Hepatocyte (in vitro differentiated cells): ENCODE measurements at regions not wholly inside any gene's neighbourhood (a gene's known extent, or its start where the extent isn't known, plus 50 kb on each side); places are given as distances from the start of the nearest gene placed in this dataset.

Experiments used
- DNase-seq: peaks from one replicate; pipeline ENCODE4 v3.0.0-alpha.2; 2016; ENCODE audit warnings: low spot score
- H2AFZ ChIP-seq: fragments of 200-600 bp; sonication (generic); 2 replicates; pipeline ENCODE4 v1.6.0; 2016; ENCODE audit warnings: antibody characterized with exemption, mild to moderate bottlenecking
- H3K27ac ChIP-seq: fragments of 200-600 bp; sonication (generic); 2 replicates; pipeline ENCODE4 v1.5.1; 2016; ENCODE audit warnings: mild to moderate bottlenecking
- H3K27me3 ChIP-seq: fragments of 200-600 bp; sonication (generic); 2 replicates; pipeline ENCODE4 v1.6.1; 2016
- H3K36me3 ChIP-seq: fragments of 200-600 bp; sonication (generic); replicated peaks from 2 replicates; pipeline ENCODE4 v1.5.1; 2016; ENCODE audit warnings: low read depth; ENCODE audit not compliant: insufficient read depth
- H3K4me1 ChIP-seq: fragments of 200-600 bp; sonication (generic); 2 replicates; pipeline ENCODE4 v1.5.1; 2016; ENCODE audit warnings: mild to moderate bottlenecking, moderate library complexity; ENCODE audit not compliant: insufficient read depth
- H3K4me2 ChIP-seq: fragments of 200-600 bp; sonication (generic); 2 replicates; pipeline ENCODE4 v1.6.0; 2016
- H3K4me3 ChIP-seq: fragments of 200-600 bp; sonication (generic); 2 replicates; pipeline ENCODE4 v1.5.1; 2016; ENCODE audit warnings: mild to moderate bottlenecking
- H3K79me2 ChIP-seq: fragments of 200-600 bp; sonication (generic); 2 replicates; pipeline ENCODE4 v1.6.0; 2017; ENCODE audit warnings: mild to moderate bottlenecking
- H3K9me2 ChIP-seq: fragments of 200-600 bp; sonication (generic); replicated peaks from 2 replicates; pipeline ENCODE4 v1.6.0; 2017; ENCODE audit warnings: mild to moderate bottlenecking; ENCODE audit not compliant: insufficient read depth
- H3K9me3 ChIP-seq: fragments of 200-600 bp; sonication (generic); 2 replicates; pipeline ENCODE4 v1.5.1; 2016; ENCODE audit warnings: low read depth, mild to moderate bottlenecking
- H4K20me1 ChIP-seq: fragments of 200-600 bp; sonication (generic); 2 replicates; pipeline ENCODE4 v1.6.0; 2016; ENCODE audit warnings: mild to moderate bottlenecking; ENCODE audit not compliant: insufficient read depth, poor library complexity, severe bottlenecking
- EZH2 ChIP-seq: fragments of 200-600 bp; sonication (generic); IDR thresholded peaks from 2 replicates; pipeline ENCODE4 v1.6.1; 2016; ENCODE audit warnings: antibody characterized with exemption, mild to moderate bottlenecking, borderline replicate concordance
- EZH2phosphoT487 ChIP-seq: fragments of 200-600 bp; sonication (generic); IDR thresholded peaks from one replicate; pipeline ENCODE4 v1.6.1; 2018; ENCODE audit warnings: antibody characterized with exemption, mild to moderate bottlenecking, low read depth, moderate library complexity; ENCODE audit not compliant: unreplicated experiment, severe bottlenecking
- WGBS: methylation state at CpG from one replicate; pipeline ENCODE4 v1.1.6; 2016; ENCODE audit warnings: low lambda C conversion rate; ENCODE audit errors: missing lambda C conversion rate; 5-methylcytosine and 5-hydroxymethylcytosine counted together
- TF ChIP-seq, protein P1 (sequence below): fragments of 200-600 bp; sonication (generic); IDR thresholded peaks from 2 replicates; pipeline ENCODE4 v1.5.1; 2016; ENCODE audit warnings: antibody characterized with exemption, mild to moderate bottlenecking; ENCODE audit not compliant: poor library complexity

DNA sequence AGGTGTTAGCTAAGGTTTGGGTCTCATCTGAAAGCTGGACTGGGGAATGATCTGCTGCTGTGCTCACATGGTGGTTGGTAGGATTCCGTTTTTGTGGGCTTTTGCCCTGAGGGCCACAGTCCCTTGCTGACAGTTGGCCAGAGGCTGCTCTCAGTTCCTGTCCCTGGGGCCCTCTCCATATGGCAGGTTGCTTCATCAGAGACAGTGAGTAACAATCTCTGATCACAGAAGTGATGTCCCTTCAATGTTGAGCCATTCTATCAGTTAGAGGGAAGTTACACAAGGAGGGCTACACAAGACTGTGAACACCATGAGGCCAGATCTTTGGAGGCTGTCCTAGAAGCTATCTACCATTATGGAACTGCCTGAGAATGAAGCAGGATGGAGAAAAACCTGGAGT is 137.2 kb downstream of the AACS start:
- H3K36me3 ChIP-seq = no peaks in the 10 kb centered on the region
- H3K9me2 ChIP-seq = no peaks in the 10 kb centered on the region
- no peak for DNase-seq
- H3K79me2 ChIP-seq = no peaks in the 10 kb centered on the region
- H3K27ac ChIP-seq = no peak overlapping the region
- H3K9me3 ChIP-seq = no peaks in the 10 kb centered on the region
- no peaks in the 10 kb centered on the region for H4K20me1 ChIP-seq
- no peak overlapping the region for H3K4me3 ChIP-seq
- 64% methylated on average over 1 of the region's 1 CpG for WGBS
- TF ChIP-seq, protein P1, sequence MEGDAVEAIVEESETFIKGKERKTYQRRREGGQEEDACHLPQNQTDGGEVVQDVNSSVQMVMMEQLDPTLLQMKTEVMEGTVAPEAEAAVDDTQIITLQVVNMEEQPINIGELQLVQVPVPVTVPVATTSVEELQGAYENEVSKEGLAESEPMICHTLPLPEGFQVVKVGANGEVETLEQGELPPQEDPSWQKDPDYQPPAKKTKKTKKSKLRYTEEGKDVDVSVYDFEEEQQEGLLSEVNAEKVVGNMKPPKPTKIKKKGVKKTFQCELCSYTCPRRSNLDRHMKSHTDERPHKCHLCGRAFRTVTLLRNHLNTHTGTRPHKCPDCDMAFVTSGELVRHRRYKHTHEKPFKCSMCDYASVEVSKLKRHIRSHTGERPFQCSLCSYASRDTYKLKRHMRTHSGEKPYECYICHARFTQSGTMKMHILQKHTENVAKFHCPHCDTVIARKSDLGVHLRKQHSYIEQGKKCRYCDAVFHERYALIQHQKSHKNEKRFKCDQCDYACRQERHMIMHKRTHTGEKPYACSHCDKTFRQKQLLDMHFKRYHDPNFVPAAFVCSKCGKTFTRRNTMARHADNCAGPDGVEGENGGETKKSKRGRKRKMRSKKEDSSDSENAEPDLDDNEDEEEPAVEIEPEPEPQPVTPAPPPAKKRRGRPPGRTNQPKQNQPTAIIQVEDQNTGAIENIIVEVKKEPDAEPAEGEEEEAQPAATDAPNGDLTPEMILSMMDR = no peak
- no peak for TF ChIP-seq EZH2phosphoT487
- no peak for TF ChIP-seq EZH2
- H3K27me3 ChIP-seq = peaks cover 18% of the 10 kb centered on the region
- no peak overlapping the region for H3K4me2 ChIP-seq
- H3K4me1 ChIP-seq = no peaks in the 10 kb centered on the region
- no peak overlapping the region for H2AFZ ChIP-seq

DNA sequence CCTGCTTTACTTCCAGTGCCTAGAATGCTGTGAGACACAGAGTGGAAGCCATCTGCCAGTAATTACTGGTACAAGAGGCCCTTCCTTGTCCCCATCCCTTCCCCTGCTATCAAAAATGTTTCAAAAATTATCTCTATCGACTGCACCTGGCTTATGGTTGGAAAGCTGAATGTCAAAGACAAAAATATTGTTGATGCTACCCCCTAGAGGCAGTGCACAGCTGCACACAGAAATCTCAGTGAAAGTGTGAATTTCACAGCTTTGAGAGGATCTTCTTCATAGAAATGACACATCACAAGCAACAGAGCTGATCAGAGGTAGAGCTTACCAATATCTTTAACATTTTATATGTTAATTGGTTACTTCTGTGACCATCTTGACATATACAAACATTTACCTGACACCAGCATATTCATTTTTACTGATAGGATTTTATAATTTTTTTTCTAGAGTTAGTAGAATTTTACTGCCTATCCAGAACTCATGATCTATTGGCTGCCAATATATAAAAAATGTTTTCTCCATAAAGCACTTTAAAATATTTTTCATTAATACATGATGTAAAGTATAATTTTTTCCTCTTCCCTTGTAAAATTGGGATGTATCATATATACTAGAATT is 138.0 kb downstream of the AACS start:
- Histone ChIP-seq H3K4me2 (no peak overlapping the region), H3K27ac (no peak overlapping the region), H3K79me2 (no peaks in the 10 kb centered on the region), H3K4me1 (no peaks in the 10 kb centered on the region), H3K27me3 (peaks cover 15% of the 10 kb centered on the region), H3K9me3 (no peaks in the 10 kb centered on the region), H2AFZ (no peak overlapping the region), H3K36me3 (no peaks in the 10 kb centered on the region), H3K4me3 (no peak overlapping the region), H4K20me1 (no peaks in the 10 kb centered on the region), H3K9me2 (no peaks in the 10 kb centered on the region)
- DNase-seq = no peak
- WGBS = 56% methylated on average over 1 of the region's 1 CpG
- TF ChIP-seq, protein P1 = peak; percentile 48
- TF ChIP-seq EZH2phosphoT487 (no peak), EZH2 (no peak)

DNA sequence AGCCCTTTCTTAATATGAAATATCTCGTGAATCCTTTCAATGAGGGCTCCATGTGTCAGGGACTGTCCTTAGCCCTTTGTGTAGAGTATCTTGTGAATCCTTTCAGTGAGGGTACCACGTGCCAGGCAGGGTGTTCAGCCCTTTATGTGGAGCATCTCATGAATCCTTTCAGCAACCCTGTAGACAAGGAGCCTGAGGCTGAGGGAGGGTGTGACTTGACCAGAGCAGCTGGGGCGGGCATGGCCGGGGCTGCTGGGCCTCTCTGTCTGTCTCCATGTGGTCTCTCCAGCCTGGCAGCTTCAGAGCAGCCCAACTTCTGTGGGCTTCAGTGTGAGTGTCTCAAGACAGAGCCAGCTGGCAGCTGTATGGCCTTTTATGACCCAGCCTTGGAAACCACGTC is 140.2 kb downstream of the AACS start:
- Histone ChIP-seq H3K9me2 (no peaks in the 10 kb centered on the region), H3K36me3 (no peaks in the 10 kb centered on the region), H3K4me3 (no peak overlapping the region), H3K79me2 (no peaks in the 10 kb centered on the region), H3K4me1 (no peaks in the 10 kb centered on the region), H3K4me2 (no peak overlapping the region), H3K9me3 (no peaks in the 10 kb centered on the region), H3K27me3 (peaks cover 20% of the 10 kb centered on the region), H3K27ac (no peak overlapping the region), H2AFZ (no peak overlapping the region), H4K20me1 (no peaks in the 10 kb centered on the region)
- DNase-seq = no peak
- WGBS = 66% methylated on average over 5 of the region's 5 CpGs
- TF ChIP-seq, protein P1 = no peak
- no peak for TF ChIP-seq EZH2phosphoT487
- no peak for TF ChIP-seq EZH2

DNA sequence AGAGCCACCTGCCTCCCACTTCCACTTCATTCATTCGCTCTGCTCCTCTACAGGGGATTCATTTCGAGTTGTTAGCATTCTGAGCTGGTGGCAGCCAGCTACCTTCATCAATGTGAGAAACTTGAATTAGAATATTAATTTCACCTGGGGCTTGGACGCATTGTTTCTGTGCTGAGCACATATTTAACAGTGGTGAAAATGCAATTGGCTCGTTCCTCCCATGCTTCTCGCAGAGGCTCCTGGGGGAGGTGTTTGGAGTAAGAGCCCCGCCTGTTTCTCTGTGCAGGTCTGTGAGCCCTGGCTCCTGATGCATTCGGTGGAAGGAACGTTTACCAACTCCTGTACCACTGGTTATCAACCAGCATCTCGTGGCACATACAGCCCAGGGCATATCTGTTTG is 141.5 kb downstream of the AACS start:
- no peak overlapping the region for H2AFZ ChIP-seq
- no peaks in the 10 kb centered on the region for H4K20me1 ChIP-seq
- H3K4me2 ChIP-seq = no peak overlapping the region
- H3K36me3 ChIP-seq = no peaks in the 10 kb centered on the region
- no peaks in the 10 kb centered on the region for H3K79me2 ChIP-seq
- H3K9me3 ChIP-seq = no peaks in the 10 kb centered on the region
- WGBS = 75% methylated on average over 9 of the region's 9 CpGs
- no peak for DNase-seq
- peaks cover 20% of the 10 kb centered on the region for H3K27me3 ChIP-seq
- no peaks in the 10 kb centered on the region for H3K4me1 ChIP-seq
- H3K4me3 ChIP-seq = no peak overlapping the region
- no peak for TF ChIP-seq EZH2
- no peak for TF ChIP-seq EZH2phosphoT487
- TF ChIP-seq, protein P1 = no peak
- no peaks in the 10 kb centered on the region for H3K9me2 ChIP-seq
- H3K27ac ChIP-seq = no peak overlapping the region
